ENCODE measurements at regions not wholly inside any gene's neighbourhood (a gene's known extent, or its start where the extent isn't known, plus 50 kb on each side); places are given as distances from the start of the nearest gene placed in this dataset.

DNA sequence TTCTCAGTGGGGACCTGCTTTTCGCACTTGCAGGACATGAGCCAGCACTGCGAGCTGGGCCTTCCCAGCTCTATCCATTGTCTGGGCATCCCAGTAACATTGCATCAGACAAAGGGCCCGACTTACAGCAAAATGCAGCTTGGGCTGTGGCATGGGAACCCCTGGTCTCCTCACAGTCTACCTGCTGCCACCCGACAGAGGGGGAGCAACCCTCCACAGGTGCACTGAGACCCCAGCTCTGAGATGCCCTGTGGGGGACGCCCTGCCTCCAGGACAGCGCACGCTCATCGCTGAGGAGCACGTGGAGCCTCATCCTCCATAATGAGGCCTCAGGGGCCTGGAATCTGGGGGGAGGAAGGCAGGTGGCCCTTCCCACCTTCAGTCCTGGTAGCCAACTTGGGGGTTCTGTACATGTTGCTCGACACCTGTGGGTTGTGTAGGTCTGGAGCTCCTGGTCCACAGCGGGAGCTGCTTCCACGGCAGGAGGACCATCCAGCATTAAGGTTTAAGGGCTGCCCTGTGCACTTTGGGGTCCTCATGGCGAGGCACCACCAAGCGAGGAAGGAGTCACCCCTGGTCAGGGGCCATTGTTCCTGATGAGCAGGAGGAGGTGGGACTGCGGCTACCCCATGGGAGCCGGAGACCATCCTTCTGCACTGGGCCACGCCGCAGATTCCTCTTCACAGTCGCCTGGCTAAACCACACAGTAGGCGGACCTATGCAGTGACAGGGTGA lies 376.5 kb upstream of the IRX1 start:
- TF ChIP-seq, protein P1, sequence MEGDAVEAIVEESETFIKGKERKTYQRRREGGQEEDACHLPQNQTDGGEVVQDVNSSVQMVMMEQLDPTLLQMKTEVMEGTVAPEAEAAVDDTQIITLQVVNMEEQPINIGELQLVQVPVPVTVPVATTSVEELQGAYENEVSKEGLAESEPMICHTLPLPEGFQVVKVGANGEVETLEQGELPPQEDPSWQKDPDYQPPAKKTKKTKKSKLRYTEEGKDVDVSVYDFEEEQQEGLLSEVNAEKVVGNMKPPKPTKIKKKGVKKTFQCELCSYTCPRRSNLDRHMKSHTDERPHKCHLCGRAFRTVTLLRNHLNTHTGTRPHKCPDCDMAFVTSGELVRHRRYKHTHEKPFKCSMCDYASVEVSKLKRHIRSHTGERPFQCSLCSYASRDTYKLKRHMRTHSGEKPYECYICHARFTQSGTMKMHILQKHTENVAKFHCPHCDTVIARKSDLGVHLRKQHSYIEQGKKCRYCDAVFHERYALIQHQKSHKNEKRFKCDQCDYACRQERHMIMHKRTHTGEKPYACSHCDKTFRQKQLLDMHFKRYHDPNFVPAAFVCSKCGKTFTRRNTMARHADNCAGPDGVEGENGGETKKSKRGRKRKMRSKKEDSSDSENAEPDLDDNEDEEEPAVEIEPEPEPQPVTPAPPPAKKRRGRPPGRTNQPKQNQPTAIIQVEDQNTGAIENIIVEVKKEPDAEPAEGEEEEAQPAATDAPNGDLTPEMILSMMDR (IDR thresholded peaks at IDR 0.05) = no peak
- TF ChIP-seq POLR2A (IDR thresholded peaks at IDR 0.05) = no peak

All from thyroid gland (tissue), 4 donors.